IPS-20b (cell line): ENCODE measurements at regions not wholly inside any gene's neighbourhood (a gene's known extent, or its start where the extent isn't known, plus 50 kb on each side); places are given as distances from the start of the nearest gene placed in this dataset.

ENCODE experiments used
- H3K27ac ChIP-seq: one replicate; pipeline ENCODE4 v1.5.1; 2013; ENCODE audit warnings: low read length
- H3K27me3 ChIP-seq: 2 replicates; pipeline ENCODE4 v1.6.1; 2013; ENCODE audit warnings: mild to moderate bottlenecking, low read length, inconsistent platforms; ENCODE audit not compliant: insufficient read depth
- H3K36me3 ChIP-seq: 2 replicates; pipeline ENCODE4 v1.6.1; 2013; ENCODE audit warnings: low read depth, mild to moderate bottlenecking, inconsistent platforms, low read length, moderate library complexity; ENCODE audit not compliant: insufficient read depth
- H3K4me1 ChIP-seq: 2 replicates; pipeline ENCODE4 v1.6.1; 2013; ENCODE audit warnings: mild to moderate bottlenecking, control low read depth, inconsistent platforms, low read length, moderate library complexity; ENCODE audit not compliant: insufficient read depth
- H3K4me3 ChIP-seq: 2 replicates; pipeline ENCODE4 v1.5.1; 2013; ENCODE audit warnings: mild to moderate bottlenecking, low read length, inconsistent platforms
- H3K9ac ChIP-seq: 2 replicates; pipeline ENCODE4 v1.6.1; 2013; ENCODE audit warnings: low read depth, mild to moderate bottlenecking, inconsistent platforms, low read length, moderate library complexity
- H3K9me3 ChIP-seq: 2 replicates; pipeline ENCODE4 v1.6.1; 2013; ENCODE audit warnings: mild to moderate bottlenecking, low read depth, low read length, inconsistent platforms; ENCODE audit not compliant: insufficient read depth

- Histone ChIP-seq H3K27me3 (no peaks in the 10 kb centered on the region), H3K9me3 (no peaks in the 10 kb centered on the region), H3K9ac (no peak overlapping the region), H3K4me3 (no peak overlapping the region), H3K4me1 (no peaks in the 10 kb centered on the region), H3K36me3 (no peaks in the 10 kb centered on the region), H3K27ac (no peak overlapping the region)
Observed at GRCh38 chr2:10987439-10987838, 75.7 kb downstream of the KCNF1 start.

GRCh38 chr2:10987861-10988260 lies 76.1 kb downstream of the KCNF1 start:
- no peak overlapping the region for H3K9ac ChIP-seq
- H3K36me3 ChIP-seq: no peaks in the 10 kb centered on the region
- no peaks in the 10 kb centered on the region for H3K9me3 ChIP-seq
- H3K4me1 ChIP-seq: no peaks in the 10 kb centered on the region
- no peak overlapping the region for H3K4me3 ChIP-seq
- H3K27me3 ChIP-seq: no peaks in the 10 kb centered on the region
- H3K27ac ChIP-seq: no peak overlapping the region

DNA sequence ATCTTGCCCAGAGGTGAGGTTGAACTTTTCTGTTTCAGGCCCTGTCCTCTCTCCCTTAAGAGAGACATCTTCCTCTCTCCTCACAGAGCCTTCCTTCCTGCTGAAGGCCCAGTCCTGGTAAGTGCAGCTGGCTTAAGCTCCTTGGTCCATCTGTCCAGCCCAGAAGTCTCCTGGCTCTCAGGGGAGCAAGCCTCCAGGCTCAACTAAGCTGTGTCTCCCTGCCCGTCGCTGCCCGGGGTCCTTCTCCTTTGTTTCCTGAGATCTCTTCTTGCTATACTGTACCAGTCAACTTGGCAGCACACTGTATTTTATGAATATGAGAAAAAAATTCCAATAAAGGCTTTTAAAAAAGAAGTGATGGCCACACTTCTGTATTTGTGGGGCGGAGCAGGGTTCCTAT lies 77.4 kb downstream of the KCNF1 start:
- H3K36me3 ChIP-seq: no peaks in the 10 kb centered on the region
- no peak overlapping the region for H3K4me3 ChIP-seq
- H3K9ac ChIP-seq: no peak overlapping the region
- H3K4me1 ChIP-seq: no peaks in the 10 kb centered on the region
- no peaks in the 10 kb centered on the region for H3K27me3 ChIP-seq
- no peaks in the 10 kb centered on the region for H3K9me3 ChIP-seq
- H3K27ac ChIP-seq: no peak overlapping the region

DNA sequence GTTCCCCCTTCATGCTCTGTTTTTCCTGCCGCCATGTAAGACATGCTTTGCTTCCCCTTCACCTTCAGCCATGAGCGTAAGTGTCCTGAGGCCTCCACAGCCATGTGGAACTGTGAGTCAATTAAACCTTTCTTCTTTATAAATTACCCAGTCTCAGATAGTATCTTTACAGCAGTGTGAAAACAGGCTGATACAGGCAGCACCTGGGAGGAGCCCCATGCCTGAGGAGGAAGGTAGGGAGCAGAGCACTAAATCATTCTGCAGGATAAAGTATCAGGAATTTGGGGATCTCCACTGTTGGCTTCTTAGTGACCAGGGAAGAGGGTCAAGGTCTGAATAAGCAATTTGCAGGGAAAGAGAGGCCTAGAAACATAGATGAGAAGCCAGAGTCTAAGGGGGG lies 78.0 kb downstream of the KCNF1 start:
- no peak overlapping the region for H3K9ac ChIP-seq
- no peak overlapping the region for H3K4me3 ChIP-seq
- H3K4me1 ChIP-seq: no peaks in the 10 kb centered on the region
- no peaks in the 10 kb centered on the region for H3K9me3 ChIP-seq
- no peak overlapping the region for H3K27ac ChIP-seq
- H3K27me3 ChIP-seq: no peaks in the 10 kb centered on the region
- H3K36me3 ChIP-seq: no peaks in the 10 kb centered on the region

DNA sequence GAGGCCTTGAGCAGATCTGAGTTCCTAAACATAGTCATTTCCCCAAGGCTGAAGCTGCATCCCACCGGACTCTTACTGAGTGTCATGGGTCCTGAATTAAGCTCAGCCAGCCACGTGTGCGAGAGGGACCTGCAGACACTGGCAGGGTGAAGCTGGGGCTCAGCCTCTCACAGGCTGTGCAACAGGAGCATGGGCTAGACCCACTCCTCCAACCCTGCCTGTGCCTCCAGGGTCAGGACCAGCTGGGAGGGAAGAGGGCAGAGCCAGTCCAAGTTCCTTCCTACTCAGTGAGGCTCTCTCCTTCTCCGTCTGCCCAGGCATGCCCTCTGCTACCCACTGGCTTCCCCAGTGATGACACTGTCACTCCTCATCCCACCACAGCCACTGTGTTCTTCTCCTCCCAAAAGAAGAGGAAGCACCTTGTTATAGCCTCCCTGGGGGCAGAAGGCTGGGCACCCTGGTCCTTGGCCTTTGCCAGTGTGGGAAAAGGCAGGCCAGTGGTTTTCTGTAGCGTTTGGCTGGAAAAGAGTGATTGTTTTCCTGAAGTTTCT lies 78.9 kb downstream of the KCNF1 start:
- H3K27ac ChIP-seq: no peak overlapping the region
- no peaks in the 10 kb centered on the region for H3K9me3 ChIP-seq
- no peaks in the 10 kb centered on the region for H3K36me3 ChIP-seq
- no peaks in the 10 kb centered on the region for H3K4me1 ChIP-seq
- no peaks in the 10 kb centered on the region for H3K27me3 ChIP-seq
- H3K9ac ChIP-seq: no peak overlapping the region
- H3K4me3 ChIP-seq: no peak overlapping the region

DNA sequence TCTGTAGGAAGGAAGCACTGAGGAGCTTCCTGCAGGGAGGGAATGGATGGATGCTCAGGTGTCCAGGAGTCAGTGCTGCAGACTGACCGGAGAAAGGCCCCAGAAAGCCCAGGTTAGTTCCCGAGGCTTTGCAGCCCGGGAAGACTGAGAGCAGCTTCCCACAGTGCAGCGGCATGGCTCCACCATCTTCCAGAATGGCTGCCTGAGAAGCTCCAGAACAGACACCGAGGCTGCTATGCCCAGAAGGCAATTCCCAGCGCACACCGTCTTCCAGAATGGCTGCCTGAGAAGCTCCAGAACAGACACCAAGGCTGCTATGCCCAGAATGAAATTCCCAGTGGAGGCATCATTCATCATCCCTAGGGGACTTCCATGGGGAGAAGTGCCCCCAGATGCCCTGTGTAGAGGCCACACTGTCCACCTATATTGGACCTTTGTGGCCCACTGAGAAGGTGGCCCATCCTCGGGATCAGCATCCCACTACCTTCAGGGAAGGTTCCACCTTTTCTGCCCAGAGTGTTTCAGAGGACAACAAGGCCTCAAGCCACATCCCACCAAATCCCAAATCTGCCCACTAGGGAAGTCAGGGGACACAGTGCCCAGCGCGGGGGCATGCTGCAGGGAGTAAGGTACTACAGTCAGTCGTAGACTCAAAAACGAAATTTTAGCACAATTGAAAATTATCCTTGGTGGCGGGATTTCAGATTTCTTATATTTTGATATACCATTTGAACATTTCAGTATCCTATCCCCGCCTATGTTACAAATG lies 80.5 kb downstream of the KCNF1 start:
- no peak overlapping the region for H3K4me3 ChIP-seq
- no peaks in the 10 kb centered on the region for H3K36me3 ChIP-seq
- H3K27me3 ChIP-seq: no peaks in the 10 kb centered on the region
- H3K9me3 ChIP-seq: no peaks in the 10 kb centered on the region
- no peak overlapping the region for H3K9ac ChIP-seq
- H3K27ac ChIP-seq: no peak overlapping the region
- no peaks in the 10 kb centered on the region for H3K4me1 ChIP-seq

GRCh38 chr2:10993001-10993481 lies 81.3 kb downstream of the KCNF1 start:
- H3K9ac ChIP-seq: no peak overlapping the region
- no peaks in the 10 kb centered on the region for H3K9me3 ChIP-seq
- H3K4me3 ChIP-seq: no peak overlapping the region
- no peaks in the 10 kb centered on the region for H3K27me3 ChIP-seq
- H3K4me1 ChIP-seq: no peaks in the 10 kb centered on the region
- H3K27ac ChIP-seq: no peak overlapping the region
- no peaks in the 10 kb centered on the region for H3K36me3 ChIP-seq

GRCh38 chr2:10995366-10995970 lies 83.7 kb downstream of the KCNF1 start:
- H3K9me3 ChIP-seq: no peaks in the 10 kb centered on the region
- H3K4me1 ChIP-seq: no peaks in the 10 kb centered on the region
- no peak overlapping the region for H3K4me3 ChIP-seq
- H3K27me3 ChIP-seq: no peaks in the 10 kb centered on the region
- no peak overlapping the region for H3K9ac ChIP-seq
- no peaks in the 10 kb centered on the region for H3K36me3 ChIP-seq
- no peak overlapping the region for H3K27ac ChIP-seq

DNA sequence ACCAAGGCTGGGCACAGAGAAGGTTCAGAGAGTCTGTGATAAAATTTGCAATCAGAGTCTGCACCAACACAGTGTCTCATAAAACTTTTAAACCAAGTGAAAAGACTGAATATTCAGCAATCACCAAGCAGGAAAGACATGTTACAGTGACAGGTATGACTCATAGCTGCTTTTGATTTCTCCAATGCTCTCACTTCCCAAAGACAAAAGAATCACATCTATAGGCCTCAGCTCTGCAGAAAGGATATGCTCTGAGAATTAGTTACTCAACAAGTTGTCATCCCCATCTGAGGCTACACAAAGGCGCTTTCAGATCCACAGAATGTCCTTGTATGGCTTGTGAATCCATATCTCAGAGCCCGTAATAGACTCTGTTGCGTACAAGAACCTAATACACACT lies 92.5 kb downstream of the KCNF1 start:
- Histone ChIP-seq H3K27ac (no peak overlapping the region), H3K9ac (no peak overlapping the region), H3K27me3 (no peaks in the 10 kb centered on the region), H3K4me1 (peaks cover 9% of the 10 kb centered on the region; the same call in 1 of the 2 replicates), H3K9me3 (no peaks in the 10 kb centered on the region), H3K36me3 (no peaks in the 10 kb centered on the region), H3K4me3 (no peak overlapping the region)

DNA sequence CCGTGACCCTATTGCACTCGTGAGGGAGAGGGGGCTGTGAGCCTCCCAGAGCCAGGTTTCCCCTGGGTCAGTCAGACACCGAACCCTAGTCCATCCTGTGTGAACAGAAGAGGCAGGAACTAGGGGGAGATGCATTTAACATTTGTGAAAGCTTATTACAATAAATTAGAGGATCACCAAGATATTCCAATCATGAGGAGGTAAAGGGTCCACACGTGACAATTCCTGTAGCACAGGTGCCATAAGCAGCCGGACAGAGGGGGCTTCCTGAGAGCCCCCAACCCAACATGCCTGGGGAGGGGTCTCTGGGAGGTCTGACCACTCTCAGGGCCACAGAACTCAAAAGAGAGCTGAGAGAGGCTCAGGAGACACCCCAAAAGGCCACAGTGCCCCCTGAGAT lies 93.3 kb downstream of the KCNF1 start:
- Histone ChIP-seq H3K9me3 (no peaks in the 10 kb centered on the region), H3K36me3 (no peaks in the 10 kb centered on the region), H3K27ac (no peak overlapping the region), H3K9ac (no peak overlapping the region), H3K4me3 (no peak overlapping the region), H3K4me1 (peaks cover 9% of the 10 kb centered on the region; the same call in 1 of the 2 replicates), H3K27me3 (no peaks in the 10 kb centered on the region)

GRCh38 chr2:11006191-11006590 lies 94.5 kb downstream of the KCNF1 start:
- Histone ChIP-seq H3K4me1 (peaks cover 9% of the 10 kb centered on the region; the same call in 1 of the 2 replicates), H3K27ac (no peak overlapping the region), H3K4me3 (no peak overlapping the region), H3K27me3 (no peaks in the 10 kb centered on the region), H3K9ac (no peak overlapping the region), H3K36me3 (no peaks in the 10 kb centered on the region), H3K9me3 (no peaks in the 10 kb centered on the region)
